GM23338 (cell line): ENCODE measurements at regions not wholly inside any gene's neighbourhood (a gene's known extent, or its start where the extent isn't known, plus 50 kb on each side); places are given as distances from the start of the nearest gene placed in this dataset.
A peak's percentile ranks its signal among the peaks of the same experiment; 100 is the strongest.

Experiments used
- ATAC-seq: fragments of 200-7000 bp; cut with Tn5 transposase; 3 replicates; pipeline ENCODE4 v1.9.1; 2020
- DNase-seq: peaks from one replicate; pipeline ENCODE4 v3.0.0-alpha.2; 2015; ENCODE audit warnings: low spot score
- H2AFZ ChIP-seq: fragments of 200-600 bp; sonication (generic); 2 replicates; pipeline ENCODE4 v1.8.0; 2016; ENCODE audit warnings: antibody characterized with exemption, mild to moderate bottlenecking, moderate library complexity
- H3F3A ChIP-seq: fragments of 200-600 bp; sonication (generic); replicated peaks from 2 replicates; pipeline ENCODE4 v1.8.0; 2017; ENCODE audit warnings: antibody characterized with exemption, mixed run types, low read depth
- H3K27ac ChIP-seq: fragments of 200-600 bp; sonication (generic); 2 replicates; pipeline ENCODE4 v1.6.1; 2016; ENCODE audit warnings: low read depth
- H3K27me3 ChIP-seq: fragments of 200-600 bp; sonication (generic); 2 replicates; pipeline ENCODE4 v1.8.0; 2016; ENCODE audit warnings: mild to moderate bottlenecking, mixed run types, moderate library complexity; ENCODE audit not compliant: insufficient read depth
- H3K36me3 ChIP-seq: fragments of 200-600 bp; sonication (generic); 2 replicates; pipeline ENCODE4 v1.8.0; 2016; ENCODE audit warnings: mild to moderate bottlenecking; ENCODE audit not compliant: insufficient read depth
- H3K4me1 ChIP-seq: fragments of 200-600 bp; sonication (generic); 2 replicates; pipeline ENCODE4 v1.8.0; 2016; ENCODE audit warnings: mild to moderate bottlenecking, moderate library complexity; ENCODE audit not compliant: insufficient read depth
- H3K4me2 ChIP-seq: fragments of 200-600 bp; sonication (generic); 2 replicates; pipeline ENCODE4 v1.7.1; 2017; ENCODE audit warnings: mixed run types
- H3K4me3 ChIP-seq: fragments of 200-600 bp; sonication (generic); 2 replicates; pipeline ENCODE4 v1.6.1; 2016; ENCODE audit warnings: mixed run types
- H3K79me2 ChIP-seq: fragments of 200-600 bp; sonication (generic); replicated peaks from 2 replicates; pipeline ENCODE4 v1.8.0; 2017; ENCODE audit warnings: mild to moderate bottlenecking; ENCODE audit not compliant: insufficient read depth
- H3K9me2 ChIP-seq: fragments of 200-600 bp; sonication (generic); 2 replicates; pipeline ENCODE4 v1.8.0; 2017; ENCODE audit not compliant: insufficient read depth
- H4K20me1 ChIP-seq: fragments of 200-600 bp; sonication (generic); replicated peaks from 2 replicates; pipeline ENCODE4 v1.8.0; 2017; ENCODE audit warnings: mild to moderate bottlenecking; ENCODE audit not compliant: insufficient read depth
- H3K27ac Mint-ChIP-seq: 2 replicates; pipeline ENCODE4 v1.8.0; 2020; ENCODE audit warnings: inconsistent platforms, mild to moderate bottlenecking, moderate library complexity, mixed read lengths
- H3K27me3 Mint-ChIP-seq: 3 replicates; pipeline ENCODE4 v1.8.0; 2022; ENCODE audit warnings: low read depth, mild to moderate bottlenecking, moderate library complexity, mixed read lengths, inconsistent platforms; ENCODE audit not compliant: insufficient read depth, poor library complexity
- H3K36me3 Mint-ChIP-seq: 3 replicates; pipeline ENCODE4 v1.8.0; 2021; ENCODE audit warnings: low read depth, mild to moderate bottlenecking, inconsistent platforms, moderate library complexity, mixed read lengths
- H3K4me1 Mint-ChIP-seq: 3 replicates; pipeline ENCODE4 v1.8.0; 2020; ENCODE audit warnings: mild to moderate bottlenecking, inconsistent platforms, mixed read lengths
- H3K4me3 Mint-ChIP-seq: 3 replicates; pipeline ENCODE4 v1.8.0; 2021; ENCODE audit warnings: moderate library complexity, mild to moderate bottlenecking, inconsistent platforms, mixed read lengths
- H3K9me3 Mint-ChIP-seq: 3 replicates; pipeline ENCODE4 v1.8.0; 2020; ENCODE audit warnings: moderate library complexity, mild to moderate bottlenecking, inconsistent platforms, mixed read lengths
- CTCF ChIP-seq, 2 experiments: fragments of 200-600 bp in 1 of 2; sonication (generic) in 1 of 2; conservative IDR thresholded peaks; 2 replicates each; pipeline versions ENCODE4 v1.5.1 to v1.6.1; 2016 to 2017; ENCODE audit warnings: antibody characterized with exemption in 2 of 2, low read depth in 2 of 2, mild to moderate bottlenecking in 2 of 2, moderate library complexity in 1 of 2
- ETS1 ChIP-seq: IDR thresholded peaks from 2 replicates; pipeline ENCODE4 v1.6.1; 2016; ENCODE audit warnings: antibody characterized with exemption
- REST ChIP-seq: IDR thresholded peaks from one replicate; pipeline ENCODE4 v1.6.1; 2018; ENCODE audit warnings: antibody characterized with exemption; ENCODE audit not compliant: unreplicated experiment
- ZNF331 ChIP-seq: fragments of 250-450 bp; sonication (Bioruptor Pico); IDR thresholded peaks from 2 replicates; pipeline ENCODE4 v1.5.0; 2020; ENCODE audit warnings: low read depth, mild to moderate bottlenecking, moderate library complexity
- ZNF462 ChIP-seq: fragments of 250-450 bp; sonication (Bioruptor Pico); IDR thresholded peaks from 2 replicates; pipeline ENCODE4 v1.5.0; 2020; ENCODE audit warnings: mild to moderate bottlenecking, moderate library complexity

- Histone ChIP-seq H2AFZ (peak overlapping the region; percentile 63), H3K9me2 (no peaks in the 10 kb centered on the region), H4K20me1 (no peaks in the 10 kb centered on the region), H3K36me3 (no peaks in the 10 kb centered on the region), H3K79me2 (no peaks in the 10 kb centered on the region), H3K4me1 (peaks cover 11% of the 10 kb centered on the region; the same call in 1 of the 2 replicates), H3K4me2 (0 out of 2 replicates have a peak overlapping the region, but pooled peaks have one; percentile 6), H3K27me3 (no peaks in the 10 kb centered on the region), H3K27ac (no peak overlapping the region), H3K4me3 (no peak overlapping the region), H3F3A (no peaks in the 10 kb centered on the region)
- TF ChIP-seq CTCF (conservative IDR thresholded peaks at IDR 0.05; ENCODE audit: low read depth in 2 of 2) (no peak), ETS1 (no peak), ZNF331 (CRISPR knock-in tag) (no peak), ZNF462 (CRISPR knock-in tag) (peak; percentile 34; the same call in 1 of the 2 replicates), REST (no peak)
- no peak overlapping the region for H3K4me3 Mint-ChIP-seq
- H3K36me3 Mint-ChIP-seq, result no peaks in the 10 kb centered on the region
- peaks cover 19% of the 10 kb centered on the region for H3K4me1 Mint-ChIP-seq
- H3K27ac Mint-ChIP-seq, result no peak overlapping the region
- peaks cover 4% of the 10 kb centered on the region for H3K27me3 Mint-ChIP-seq
- DNase-seq, result no peak
- no peaks in the 10 kb centered on the region for H3K9me3 Mint-ChIP-seq
- ATAC-seq, result peak; percentile 43; the same call in 1 of the 3 replicates
Measured at GRCh38 chr3:132222868-132223538, 94.2 kb upstream of the ACP3 start.
